ENCODE measurements at regions not wholly inside any gene's neighbourhood (a gene's known extent, or its start where the extent isn't known, plus 50 kb on each side); places are given as distances from the start of the nearest gene placed in this dataset.

- TF ChIP-seq CTCF (IDR thresholded peaks at IDR 0.05): no peak
- no peak for TF ChIP-seq POLR2A (IDR thresholded peaks at IDR 0.05)
- TF ChIP-seq POLR2AphosphoS5 (IDR thresholded peaks at IDR 0.05): no peak
Measured at GRCh38 chr11:127656116-127656836, 655.7 kb upstream of the KIRREL3 start.

All from suprapubic skin (tissue), 4 donors.